H9 (cell line): ENCODE measurements at regions not wholly inside any gene's neighbourhood (a gene's known extent, or its start where the extent isn't known, plus 50 kb on each side); places are given as distances from the start of the nearest gene placed in this dataset.

Experiments
- DNase-seq: peaks from one replicate; pipeline ENCODE4 v3.0.0-alpha.2; 2017
- H2AFZ ChIP-seq: one replicate; pipeline ENCODE4 v1.6.1; 2013; ENCODE audit warnings: mild to moderate bottlenecking, low read length, control low read depth, moderate library complexity
- H2AK5ac ChIP-seq: 2 replicates; pipeline ENCODE4 v1.6.1; 2013; ENCODE audit warnings: low read length, control low read depth, mixed read lengths; ENCODE audit not compliant: insufficient read length
- H2BK120ac ChIP-seq: one replicate; pipeline ENCODE4 v1.6.1; 2013; ENCODE audit warnings: low read depth, mild to moderate bottlenecking, low read length, control low read depth, inconsistent platforms; ENCODE audit not compliant: poor library complexity, severe bottlenecking
- H2BK12ac ChIP-seq: 2 replicates; pipeline ENCODE4 v1.6.1; 2013; ENCODE audit warnings: low read length, control low read depth, mixed read lengths, low read depth; ENCODE audit not compliant: insufficient read length
- H2BK15ac ChIP-seq: 2 replicates; pipeline ENCODE4 v1.6.1; 2013; ENCODE audit warnings: low read depth, low read length, control low read depth
- H2BK20ac ChIP-seq: one replicate; pipeline ENCODE4 v1.6.1; 2013; ENCODE audit warnings: low read depth, mild to moderate bottlenecking, low read length, control low read depth, inconsistent platforms; ENCODE audit not compliant: poor library complexity, severe bottlenecking
- H2BK5ac ChIP-seq: 2 replicates; pipeline ENCODE4 v1.6.1; 2013; ENCODE audit warnings: low read length, control low read depth, mixed read lengths; ENCODE audit not compliant: insufficient read length
- H3K14ac ChIP-seq: 2 replicates; pipeline ENCODE4 v1.6.1; 2013; ENCODE audit warnings: low read length, control low read depth; ENCODE audit not compliant: insufficient read depth
- H3K18ac ChIP-seq: 2 replicates; pipeline ENCODE4 v1.6.1; 2013; ENCODE audit warnings: low read depth, mild to moderate bottlenecking, mixed read lengths, low read length, control low read depth; ENCODE audit not compliant: insufficient read length
- H3K23ac ChIP-seq: 2 replicates; pipeline ENCODE4 v1.6.1; 2013; ENCODE audit warnings: low read length, control low read depth, mixed read lengths, low read depth; ENCODE audit not compliant: insufficient read length
- H3K23me2 ChIP-seq: 2 replicates; pipeline ENCODE4 v1.6.1; 2013; ENCODE audit warnings: low read depth, mild to moderate bottlenecking, mixed read lengths, low read length, control low read depth; ENCODE audit not compliant: insufficient read length, poor library complexity, severe bottlenecking
- H3K27ac ChIP-seq: 2 replicates; pipeline ENCODE4 v1.5.1; 2013; ENCODE audit warnings: low read length, control low read depth, mixed read lengths, low read depth; ENCODE audit not compliant: insufficient read length
- H3K27me3 ChIP-seq: 2 replicates; pipeline ENCODE4 v1.6.1; 2013; ENCODE audit warnings: low read length, control low read depth, inconsistent platforms; ENCODE audit not compliant: insufficient read depth
- H3K4ac ChIP-seq: 2 replicates; pipeline ENCODE4 v1.6.1; 2013; ENCODE audit warnings: low read depth, mild to moderate bottlenecking, control low read depth, inconsistent platforms, low read length, moderate library complexity
- H3K4me1 ChIP-seq: 2 replicates; pipeline ENCODE4 v1.6.1; 2013; ENCODE audit warnings: low read length, control low read depth, inconsistent platforms; ENCODE audit not compliant: insufficient read depth
- H3K4me2 ChIP-seq: 2 replicates; pipeline ENCODE4 v1.6.1; 2013; ENCODE audit warnings: low read length, control low read depth, mixed read lengths; ENCODE audit not compliant: insufficient read length, insufficient read depth
- H3K56ac ChIP-seq: 2 replicates; pipeline ENCODE4 v1.6.1; 2013; ENCODE audit warnings: low read depth, mild to moderate bottlenecking, mixed read lengths, low read length, control low read depth; ENCODE audit not compliant: insufficient read length
- H3K79me1 ChIP-seq: 2 replicates; pipeline ENCODE4 v1.6.1; 2013; ENCODE audit warnings: low read depth, mild to moderate bottlenecking, moderate library complexity, low read length, control low read depth, inconsistent platforms; ENCODE audit not compliant: insufficient read depth, poor library complexity, severe bottlenecking
- H3K79me2 ChIP-seq: 2 replicates; pipeline ENCODE4 v1.6.1; 2013; ENCODE audit warnings: low read length, control low read depth, inconsistent platforms; ENCODE audit not compliant: insufficient read depth
- H3K9ac ChIP-seq: 2 replicates; pipeline ENCODE4 v1.6.1; 2013; ENCODE audit warnings: low read length, control low read depth, mixed read lengths; ENCODE audit not compliant: insufficient read length; ENCODE audit errors: extremely low read depth
- H3K9me3 ChIP-seq: one replicate; pipeline ENCODE4 v1.6.1; 2013; ENCODE audit warnings: low read depth, low read length, inconsistent platforms; ENCODE audit not compliant: control insufficient read depth
- H3T11ph ChIP-seq: one replicate; pipeline ENCODE4 v1.6.1; 2013; ENCODE audit warnings: mild to moderate bottlenecking, low read length, control low read depth, inconsistent platforms
- H4K20me1 ChIP-seq: one replicate; pipeline ENCODE4 v1.6.1; 2013; ENCODE audit not compliant: control insufficient read depth, insufficient read length, insufficient read depth
- H4K5ac ChIP-seq: 2 replicates; pipeline ENCODE4 v1.6.1; 2013; ENCODE audit warnings: low read depth, mild to moderate bottlenecking, mixed read lengths, low read length, control low read depth; ENCODE audit not compliant: insufficient read length
- H4K8ac ChIP-seq: replicated peaks from 2 replicates; pipeline ENCODE4 v1.6.1; 2013; ENCODE audit warnings: low read length, control low read depth, mixed read lengths, low read depth; ENCODE audit not compliant: insufficient read length
- H4K91ac ChIP-seq: 2 replicates; pipeline ENCODE4 v1.6.1; 2013; ENCODE audit warnings: low read depth, mild to moderate bottlenecking, moderate library complexity, mixed read lengths, low read length, control low read depth; ENCODE audit not compliant: insufficient read length
- H3K27ac Mint-ChIP-seq, 3 experiments: 2 replicates in 2 of 3; 3 replicates in 1 of 3; pipeline ENCODE4 v1.8.0; 2020 to 2021; ENCODE audit warnings: mixed read lengths in 3 of 3, mild to moderate bottlenecking in 1 of 3, moderate library complexity in 1 of 3
- H3K27me3 Mint-ChIP-seq: 2 replicates; pipeline ENCODE4 v1.8.0; 2021; ENCODE audit warnings: low read depth, mild to moderate bottlenecking, moderate library complexity, mixed read lengths
- H3K36me3 Mint-ChIP-seq, 3 experiments: 2 replicates in 2 of 3; 3 replicates in 1 of 3; pipeline ENCODE4 v1.8.0; 2020 to 2021; ENCODE audit warnings: low read depth in 3 of 3, mixed read lengths in 3 of 3; ENCODE audit not compliant: insufficient read depth in 1 of 3
- H3K4me1 Mint-ChIP-seq, 2 experiments: 2 replicates each; pipeline ENCODE4 v1.8.0; 2020; ENCODE audit warnings: mixed read lengths in 2 of 2
- H3K4me3 Mint-ChIP-seq, 2 experiments: 2 replicates in 1 of 2; 3 replicates in 1 of 2; pipeline ENCODE4 v1.8.0; 2020 to 2021; ENCODE audit warnings: mild to moderate bottlenecking in 2 of 2, mixed read lengths in 2 of 2, moderate library complexity in 1 of 2
- H3K9me3 Mint-ChIP-seq, 2 experiments: 2 replicates in 1 of 2; 3 replicates in 1 of 2; pipeline ENCODE4 v1.8.0; 2020; ENCODE audit warnings: mild to moderate bottlenecking in 2 of 2, mixed read lengths in 2 of 2, moderate library complexity in 1 of 2
- WGBS: extraction: QIAGEN DNeasy Blood & Tissue Kit; methylation state at CpG from one replicate; pipeline ENCODE4 v1.1.7; 2013; ENCODE audit warnings: missing lambda C conversion rate, low lambda C conversion rate, mixed read lengths; ENCODE audit not compliant: insufficient read length; ENCODE audit errors: extremely low coverage; 5-methylcytosine and 5-hydroxymethylcytosine counted together
- TF ChIP-seq, protein P1 (sequence below): fragments of 200-600 bp; sonication (generic); conservative IDR thresholded peaks from 3 replicates; pipeline ENCODE4 v1.8.0; 2021; ENCODE audit warnings: antibody characterized with exemption, mild to moderate bottlenecking

DNA sequence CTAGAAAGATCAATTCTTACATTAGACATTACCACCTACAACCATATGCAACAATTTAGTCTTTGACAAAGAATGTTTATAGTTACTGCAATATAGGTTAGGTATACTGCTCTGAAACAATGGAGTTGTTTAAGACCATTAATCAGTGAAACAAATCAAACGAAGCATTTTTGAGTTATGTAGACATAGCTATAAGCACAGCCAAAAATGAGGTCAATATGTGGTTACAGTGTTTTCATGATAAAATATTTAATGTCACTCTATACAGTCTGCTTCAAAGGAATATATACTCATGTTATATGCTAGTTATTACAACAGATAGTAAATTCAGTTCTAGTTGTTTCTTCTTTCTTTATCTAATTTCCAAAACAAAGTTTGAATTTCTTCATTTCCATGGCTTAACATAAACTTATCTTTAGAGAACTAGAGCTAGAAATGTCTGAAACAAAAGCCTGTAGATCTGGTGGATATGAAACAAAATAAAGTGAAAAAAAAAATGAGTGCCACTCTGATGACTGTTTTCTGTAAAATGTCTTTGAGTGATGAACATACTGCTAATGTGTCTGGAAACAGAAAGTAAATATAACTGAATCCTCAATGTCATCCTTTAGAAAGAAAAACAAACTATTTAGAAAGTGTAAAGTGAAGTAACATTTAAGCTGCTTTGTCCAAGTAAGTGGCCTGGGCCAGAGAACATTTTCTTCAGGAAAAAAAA is 809.0 kb downstream of the FAT4 start:
- H3K4me3 Mint-ChIP-seq, result no peak overlapping the region
- H2BK5ac ChIP-seq, result no peak overlapping the region
- no peak overlapping the region for H3K18ac ChIP-seq
- H3K27ac ChIP-seq, result no peak overlapping the region
- no peak overlapping the region for H4K8ac ChIP-seq
- no peaks in the 10 kb centered on the region for H3K27me3 ChIP-seq
- H4K5ac ChIP-seq, result no peak overlapping the region
- peaks cover 1% of the 10 kb centered on the region; the same call in 1 of the 2 replicates for H3K27me3 Mint-ChIP-seq
- H3K23me2 ChIP-seq, result no peaks in the 10 kb centered on the region
- no CpG with 5 or more reads among the region's 1 CpG for WGBS
- no peak overlapping the region for H3K56ac ChIP-seq
- H4K91ac ChIP-seq, result no peak overlapping the region
- H3K27ac Mint-ChIP-seq, result no peak overlapping the region
- no peak overlapping the region for H2BK120ac ChIP-seq
- TF ChIP-seq, protein P1, sequence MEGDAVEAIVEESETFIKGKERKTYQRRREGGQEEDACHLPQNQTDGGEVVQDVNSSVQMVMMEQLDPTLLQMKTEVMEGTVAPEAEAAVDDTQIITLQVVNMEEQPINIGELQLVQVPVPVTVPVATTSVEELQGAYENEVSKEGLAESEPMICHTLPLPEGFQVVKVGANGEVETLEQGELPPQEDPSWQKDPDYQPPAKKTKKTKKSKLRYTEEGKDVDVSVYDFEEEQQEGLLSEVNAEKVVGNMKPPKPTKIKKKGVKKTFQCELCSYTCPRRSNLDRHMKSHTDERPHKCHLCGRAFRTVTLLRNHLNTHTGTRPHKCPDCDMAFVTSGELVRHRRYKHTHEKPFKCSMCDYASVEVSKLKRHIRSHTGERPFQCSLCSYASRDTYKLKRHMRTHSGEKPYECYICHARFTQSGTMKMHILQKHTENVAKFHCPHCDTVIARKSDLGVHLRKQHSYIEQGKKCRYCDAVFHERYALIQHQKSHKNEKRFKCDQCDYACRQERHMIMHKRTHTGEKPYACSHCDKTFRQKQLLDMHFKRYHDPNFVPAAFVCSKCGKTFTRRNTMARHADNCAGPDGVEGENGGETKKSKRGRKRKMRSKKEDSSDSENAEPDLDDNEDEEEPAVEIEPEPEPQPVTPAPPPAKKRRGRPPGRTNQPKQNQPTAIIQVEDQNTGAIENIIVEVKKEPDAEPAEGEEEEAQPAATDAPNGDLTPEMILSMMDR, result no peak
- H3K79me2 ChIP-seq, result no peaks in the 10 kb centered on the region
- H3K9me3 ChIP-seq, result no peaks in the 10 kb centered on the region
- H4K20me1 ChIP-seq, result no peaks in the 10 kb centered on the region
- H3K4ac ChIP-seq, result no peak overlapping the region
- no peak overlapping the region for H3K4me2 ChIP-seq
- H3K4me1 ChIP-seq, result no peaks in the 10 kb centered on the region
- H3K4me1 Mint-ChIP-seq, result no peaks in the 10 kb centered on the region
- no peak overlapping the region for H2AK5ac ChIP-seq
- H3K9ac ChIP-seq, result no peak overlapping the region
- no peak overlapping the region for H3T11ph ChIP-seq
- no peak overlapping the region for H3K14ac ChIP-seq
- H2BK12ac ChIP-seq, result no peak overlapping the region
- no peaks in the 10 kb centered on the region for H3K79me1 ChIP-seq
- H2AFZ ChIP-seq, result no peak overlapping the region
- DNase-seq, result no peak
- no peak overlapping the region for H2BK15ac ChIP-seq
- H3K36me3 Mint-ChIP-seq, result no peaks in the 10 kb centered on the region; a peak in 1 of 7 replicates
- H2BK20ac ChIP-seq, result no peak overlapping the region
- H3K9me3 Mint-ChIP-seq, result peaks cover 0 to 3% of the 10 kb centered on the region in 2 experiments; a peak in 3 of 5 replicates
- no peak overlapping the region for H3K23ac ChIP-seq
